HCT116 (cell line): ENCODE measurements at regions not wholly inside any gene's neighbourhood (a gene's known extent, or its start where the extent isn't known, plus 50 kb on each side); places are given as distances from the start of the nearest gene placed in this dataset.

Experiments
- ATAC-seq: fragments of 200-7000 bp; cut with Tn5 transposase; 2 replicates; pipeline ENCODE4 v1.9.1; 2020; ENCODE audit warnings: mild to moderate bottlenecking, moderate library complexity
- BruUV-seq: library from RNA; stranded (reverse); fragments of 400-500 nt; replicated peaks from 2 replicates; lab custom pipeline; 2021; lab: Mats Ljungman, UMichigan
- CTCF ChIA-PET: fragments of 300-600 bp; sonication (Branson Sonifier 250); formaldehyde crosslinking; loops from one replicate; lab custom pipeline; 2021; ENCODE audit warnings: antibody characterized with exemption; lab: Charles Lee
- POLR2A ChIA-PET: fragments of 300-600, 350-600 bp; sonication (Branson Sonifier 250); formaldehyde crosslinking; loops from one replicate; lab custom pipeline; 2021; ENCODE audit warnings: antibody characterized with exemption; lab: Charles Lee
- RAD21 ChIA-PET, 2 experiments: fragments of 300-600 bp; sonication (Branson Sonifier 250); formaldehyde crosslinking; loops; one replicate each; lab custom pipeline; 2023; ENCODE audit warnings: low total read pairs in 2 of 2; ENCODE audit not compliant: uncharacterized antibody in 2 of 2, unreplicated experiment in 2 of 2, low non-redundant PET in 1 of 2; lab: Charles Lee
- DNase-seq: peaks from one replicate; pipeline ENCODE4 v3.0.0-alpha.2; 2010; ENCODE audit warnings: low read depth, low spot score
- H2AFZ ChIP-seq: fragments of 200-600 bp; shearing (Covaris generic), sonication (generic); 2 replicates; pipeline ENCODE4 v1.6.1; 2017; ENCODE audit warnings: low read depth, mixed run types, mixed read lengths, antibody characterized with exemption, low read length; ENCODE audit not compliant: poor library complexity, severe bottlenecking
- H3K27ac ChIP-seq: 2 replicates; pipeline ENCODE4 v1.5.1; 2012; ENCODE audit warnings: low read depth, low read length
- H3K27me3 ChIP-seq: fragments of 200-600 bp; sonication (generic); 2 replicates; pipeline ENCODE4 v1.6.1; 2016; ENCODE audit warnings: mixed run types, low read length, mixed read lengths; ENCODE audit not compliant: insufficient read depth
- H3K36me3 ChIP-seq, 2 experiments: fragments of 200-500 bp in 1 of 2; fragments of 200-600 bp in 1 of 2; sonication (Bioruptor generic) in 1 of 2; sonication (generic) in 1 of 2; 2 replicates each; pipeline versions ENCODE4 v1.5.1 to v1.6.1; 2014 to 2016; ENCODE audit warnings: low read length in 2 of 2, inconsistent platforms in 1 of 2, mixed read lengths in 1 of 2, mixed run types in 1 of 2; ENCODE audit not compliant: insufficient read depth in 2 of 2, control insufficient read depth in 1 of 2
- H3K4me1 ChIP-seq, 2 experiments: fragments of 200-600 bp in 1 of 2; sonication (generic) in 1 of 2; 2 replicates each; pipeline versions ENCODE4 v1.5.1 to v1.6.1; 2012 to 2017; ENCODE audit warnings: low read length in 2 of 2, inconsistent platforms in 1 of 2, mild to moderate bottlenecking in 1 of 2, mixed read lengths in 1 of 2, mixed run types in 1 of 2, moderate library complexity in 1 of 2; ENCODE audit not compliant: insufficient read depth in 2 of 2, control insufficient read depth in 1 of 2
- H3K4me2 ChIP-seq: fragments of 200-600 bp; sonication (generic); 2 replicates; pipeline ENCODE4 v1.6.1; 2017; ENCODE audit warnings: mixed run types, low read length, mixed read lengths
- H3K4me3 ChIP-seq, 2 experiments: fragments of 200-600 bp in 1 of 2; sonication (generic) in 1 of 2; replicated peaks in 1 of 2; 2 replicates each; pipeline ENCODE4 v1.5.1; 2011 to 2016; ENCODE audit warnings: low read length in 2 of 2, control low read depth in 1 of 2, low read depth in 1 of 2, mild to moderate bottlenecking in 1 of 2, mixed read lengths in 1 of 2, mixed run types in 1 of 2
- H3K79me2 ChIP-seq: fragments of 200-600 bp; sonication (generic); 2 replicates; pipeline ENCODE4 v1.6.1; 2017; ENCODE audit warnings: mild to moderate bottlenecking, mixed run types, low read length, moderate library complexity, mixed read lengths; ENCODE audit not compliant: insufficient read depth
- H3K9ac ChIP-seq: fragments of 200-600 bp; sonication (generic); 2 replicates; pipeline ENCODE4 v1.6.1; 2016; ENCODE audit warnings: low read length, mixed read lengths
- H3K9me2 ChIP-seq: fragments of 200-600 bp; sonication (generic), shearing (Covaris generic); 2 replicates; pipeline ENCODE4 v1.6.1; 2017; ENCODE audit warnings: mixed run types, mild to moderate bottlenecking, moderate library complexity; ENCODE audit not compliant: insufficient read depth
- H3K9me3 ChIP-seq, 2 experiments: fragments of 200-500 bp in 1 of 2; fragments of 200-600 bp in 1 of 2; sonication (Bioruptor generic) in 1 of 2; sonication (generic) in 1 of 2; 2 replicates each; pipeline ENCODE4 v1.6.1; 2014 to 2017; ENCODE audit warnings: low read length in 2 of 2, mixed read lengths in 2 of 2, inconsistent platforms in 1 of 2, low read depth in 1 of 2, mild to moderate bottlenecking in 1 of 2, mixed run types in 1 of 2, moderate library complexity in 1 of 2; ENCODE audit not compliant: control insufficient read depth in 1 of 2, insufficient read depth in 1 of 2
- H4K20me1 ChIP-seq: fragments of 200-600 bp; sonication (generic), shearing (Covaris generic); 2 replicates; pipeline ENCODE4 v1.6.1; 2017; ENCODE audit warnings: mixed run types, mild to moderate bottlenecking, moderate library complexity; ENCODE audit not compliant: insufficient read depth
- ELF1 ChIP-seq: IDR thresholded peaks from 2 replicates; pipeline ENCODE4 v1.6.1; 2012; ENCODE audit warnings: low read depth, borderline replicate concordance
- EZH2 ChIP-seq: fragments of 200-600 bp; sonication (generic); IDR thresholded peaks from 2 replicates; pipeline ENCODE4 v1.6.1; 2017; ENCODE audit warnings: antibody characterized with exemption, mixed run types
- POLR2A ChIP-seq: IDR thresholded peaks from 2 replicates; pipeline ENCODE4 v1.7.0; 2011; ENCODE audit warnings: borderline replicate concordance; ENCODE audit not compliant: insufficient read depth, insufficient read length; ENCODE audit errors: extremely low read depth
- RAD21 ChIP-seq: IDR thresholded peaks from 2 replicates; pipeline ENCODE4 v1.6.1; 2012; ENCODE audit warnings: low read depth, mild to moderate bottlenecking
- SIN3A ChIP-seq: IDR thresholded peaks from 2 replicates; pipeline ENCODE4 v1.6.1; 2012; ENCODE audit warnings: low read depth
- SP1 ChIP-seq: IDR thresholded peaks from 2 replicates; pipeline ENCODE4 v1.6.1; 2012; ENCODE audit warnings: low read depth
- SRF ChIP-seq: IDR thresholded peaks from 2 replicates; pipeline ENCODE4 v1.6.1; 2012; ENCODE audit warnings: low read depth
- TCF7L2 ChIP-seq: IDR thresholded peaks from 2 replicates; pipeline ENCODE4 v1.7.0; 2011; ENCODE audit warnings: borderline replicate concordance, inconsistent platforms; ENCODE audit not compliant: insufficient read depth, insufficient read length; ENCODE audit errors: extremely low read depth
- YY1 ChIP-seq: IDR thresholded peaks from 2 replicates; pipeline ENCODE4 v1.6.1; 2011; ENCODE audit warnings: low read length, low read depth, moderate library complexity, mild to moderate bottlenecking; ENCODE audit not compliant: insufficient replicate concordance; ENCODE audit errors: extremely low read depth
- ZFX ChIP-seq: fragments of 450-650 bp; IDR thresholded peaks from 2 replicates; pipeline ENCODE4 v1.6.1; 2017
- ZNF274 ChIP-seq: fragments of 200-500 bp; sonication (Bioruptor generic); IDR thresholded peaks from 2 replicates; pipeline ENCODE4 v1.6.1; 2014; ENCODE audit warnings: mild to moderate bottlenecking, low read depth, low read length, inconsistent platforms
- intact Hi-C: fragments of 100-400 bp; cut with micrococcal nuclease; formaldehyde crosslinking; loops from 2 replicates; pipeline ENCODE4 v1.10.0; 2022
- TF ChIP-seq, protein P1 (sequence below): IDR thresholded peaks from 2 replicates; pipeline ENCODE4 v1.6.1; 2011; ENCODE audit warnings: mild to moderate bottlenecking, low read length, moderate library complexity; ENCODE audit not compliant: insufficient replicate concordance; ENCODE audit errors: extremely low read depth
- TF ChIP-seq, protein P2 (sequence below): IDR thresholded peaks from 2 replicates; pipeline ENCODE4 v1.6.1; 2012; ENCODE audit warnings: low read depth
- TF ChIP-seq, protein P3 (sequence below): IDR thresholded peaks from 2 replicates; pipeline ENCODE4 v1.6.1; 2012

DNA sequence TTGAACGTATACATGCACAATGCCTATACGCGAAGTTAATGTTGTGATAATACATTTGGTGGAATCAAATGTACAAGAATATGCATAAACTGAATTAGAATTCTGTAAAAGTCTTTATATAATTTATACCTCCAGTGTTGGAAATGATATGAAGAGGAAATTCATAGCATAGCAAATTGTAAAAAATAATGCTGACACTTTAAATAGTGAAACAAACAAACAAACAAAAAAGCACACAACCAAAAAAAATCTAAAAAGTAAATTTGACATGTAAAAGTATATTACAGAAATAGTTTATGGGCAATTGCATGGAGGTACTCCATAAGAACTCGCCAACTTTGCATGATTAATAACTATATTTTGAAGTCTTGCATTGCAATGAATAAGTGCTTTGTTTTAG is 780.9 kb downstream of the TBC1D32 start:
- BruUV-seq, result no TSS peak
- Histone ChIP-seq H3K27ac (no peak overlapping the region), H3K4me3 (no peak overlapping the region), H4K20me1 (no peaks in the 10 kb centered on the region), H3K27me3 (no peaks in the 10 kb centered on the region), H3K36me3 (no peaks in the 10 kb centered on the region), H2AFZ (no peak overlapping the region), H3K9me2 (no peaks in the 10 kb centered on the region), H3K4me2 (no peak overlapping the region), H3K4me1 (no peaks in the 10 kb centered on the region), H3K9ac (no peak overlapping the region), H3K9me3 (no peaks in the 10 kb centered on the region; a peak in 1 of 4 replicates), H3K79me2 (no peaks in the 10 kb centered on the region)
- DNase-seq (no peak), ATAC-seq (no peak)
- ChIA-PET CTCF (no interaction called here), POLR2A (no interaction called here), RAD21 (no interaction called here)
- intact Hi-C loops, result no loop called here
- TF ChIP-seq ZNF274 (no peak), TCF7L2 (no peak), SIN3A (no peak), YY1 (no peak), ELF1 (no peak), EZH2 (no peak), RAD21 (no peak), SRF (no peak), ZFX (no peak), POLR2A (no peak), SP1 (no peak)
- TF ChIP-seq, protein P1, sequence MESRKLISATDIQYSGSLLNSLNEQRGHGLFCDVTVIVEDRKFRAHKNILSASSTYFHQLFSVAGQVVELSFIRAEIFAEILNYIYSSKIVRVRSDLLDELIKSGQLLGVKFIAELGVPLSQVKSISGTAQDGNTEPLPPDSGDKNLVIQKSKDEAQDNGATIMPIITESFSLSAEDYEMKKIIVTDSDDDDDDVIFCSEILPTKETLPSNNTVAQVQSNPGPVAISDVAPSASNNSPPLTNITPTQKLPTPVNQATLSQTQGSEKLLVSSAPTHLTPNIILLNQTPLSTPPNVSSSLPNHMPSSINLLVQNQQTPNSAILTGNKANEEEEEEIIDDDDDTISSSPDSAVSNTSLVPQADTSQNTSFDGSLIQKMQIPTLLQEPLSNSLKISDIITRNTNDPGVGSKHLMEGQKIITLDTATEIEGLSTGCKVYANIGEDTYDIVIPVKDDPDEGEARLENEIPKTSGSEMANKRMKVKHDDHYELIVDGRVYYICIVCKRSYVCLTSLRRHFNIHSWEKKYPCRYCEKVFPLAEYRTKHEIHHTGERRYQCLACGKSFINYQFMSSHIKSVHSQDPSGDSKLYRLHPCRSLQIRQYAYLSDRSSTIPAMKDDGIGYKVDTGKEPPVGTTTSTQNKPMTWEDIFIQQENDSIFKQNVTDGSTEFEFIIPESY, result no peak
- TF ChIP-seq, protein P2, sequence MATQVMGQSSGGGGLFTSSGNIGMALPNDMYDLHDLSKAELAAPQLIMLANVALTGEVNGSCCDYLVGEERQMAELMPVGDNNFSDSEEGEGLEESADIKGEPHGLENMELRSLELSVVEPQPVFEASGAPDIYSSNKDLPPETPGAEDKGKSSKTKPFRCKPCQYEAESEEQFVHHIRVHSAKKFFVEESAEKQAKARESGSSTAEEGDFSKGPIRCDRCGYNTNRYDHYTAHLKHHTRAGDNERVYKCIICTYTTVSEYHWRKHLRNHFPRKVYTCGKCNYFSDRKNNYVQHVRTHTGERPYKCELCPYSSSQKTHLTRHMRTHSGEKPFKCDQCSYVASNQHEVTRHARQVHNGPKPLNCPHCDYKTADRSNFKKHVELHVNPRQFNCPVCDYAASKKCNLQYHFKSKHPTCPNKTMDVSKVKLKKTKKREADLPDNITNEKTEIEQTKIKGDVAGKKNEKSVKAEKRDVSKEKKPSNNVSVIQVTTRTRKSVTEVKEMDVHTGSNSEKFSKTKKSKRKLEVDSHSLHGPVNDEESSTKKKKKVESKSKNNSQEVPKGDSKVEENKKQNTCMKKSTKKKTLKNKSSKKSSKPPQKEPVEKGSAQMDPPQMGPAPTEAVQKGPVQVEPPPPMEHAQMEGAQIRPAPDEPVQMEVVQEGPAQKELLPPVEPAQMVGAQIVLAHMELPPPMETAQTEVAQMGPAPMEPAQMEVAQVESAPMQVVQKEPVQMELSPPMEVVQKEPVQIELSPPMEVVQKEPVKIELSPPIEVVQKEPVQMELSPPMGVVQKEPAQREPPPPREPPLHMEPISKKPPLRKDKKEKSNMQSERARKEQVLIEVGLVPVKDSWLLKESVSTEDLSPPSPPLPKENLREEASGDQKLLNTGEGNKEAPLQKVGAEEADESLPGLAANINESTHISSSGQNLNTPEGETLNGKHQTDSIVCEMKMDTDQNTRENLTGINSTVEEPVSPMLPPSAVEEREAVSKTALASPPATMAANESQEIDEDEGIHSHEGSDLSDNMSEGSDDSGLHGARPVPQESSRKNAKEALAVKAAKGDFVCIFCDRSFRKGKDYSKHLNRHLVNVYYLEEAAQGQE, result no peak
- TF ChIP-seq, protein P3, sequence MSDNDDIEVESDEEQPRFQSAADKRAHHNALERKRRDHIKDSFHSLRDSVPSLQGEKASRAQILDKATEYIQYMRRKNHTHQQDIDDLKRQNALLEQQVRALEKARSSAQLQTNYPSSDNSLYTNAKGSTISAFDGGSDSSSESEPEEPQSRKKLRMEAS, result no peak
